ENCODE measurements at regions not wholly inside any gene's neighbourhood (a gene's known extent, or its start where the extent isn't known, plus 50 kb on each side); places are given as distances from the start of the nearest gene placed in this dataset.

DNA sequence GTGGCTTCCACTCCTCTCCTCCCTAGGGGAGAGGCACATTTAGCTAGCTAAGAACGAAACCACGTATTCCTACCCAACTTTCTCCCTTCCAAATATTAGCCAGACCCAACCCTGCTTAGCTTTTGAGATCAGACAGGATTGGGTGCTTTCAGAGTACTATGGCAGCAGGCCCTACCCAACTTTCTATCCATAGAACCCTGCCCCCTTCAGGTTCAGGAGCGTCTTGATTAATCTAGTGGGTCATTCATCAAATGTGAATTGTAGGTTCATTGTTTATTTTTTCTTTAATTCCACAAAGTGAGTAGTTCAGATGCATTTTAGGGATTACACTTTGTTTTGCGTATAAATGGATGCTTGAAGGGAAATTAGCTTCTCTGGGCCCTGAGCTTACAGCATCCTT is 188.3 kb downstream of the MIB1 start:
- TF ChIP-seq EZH2phosphoT487 (IDR thresholded peaks at IDR 0.05), result no peak
- TF ChIP-seq, protein P1, sequence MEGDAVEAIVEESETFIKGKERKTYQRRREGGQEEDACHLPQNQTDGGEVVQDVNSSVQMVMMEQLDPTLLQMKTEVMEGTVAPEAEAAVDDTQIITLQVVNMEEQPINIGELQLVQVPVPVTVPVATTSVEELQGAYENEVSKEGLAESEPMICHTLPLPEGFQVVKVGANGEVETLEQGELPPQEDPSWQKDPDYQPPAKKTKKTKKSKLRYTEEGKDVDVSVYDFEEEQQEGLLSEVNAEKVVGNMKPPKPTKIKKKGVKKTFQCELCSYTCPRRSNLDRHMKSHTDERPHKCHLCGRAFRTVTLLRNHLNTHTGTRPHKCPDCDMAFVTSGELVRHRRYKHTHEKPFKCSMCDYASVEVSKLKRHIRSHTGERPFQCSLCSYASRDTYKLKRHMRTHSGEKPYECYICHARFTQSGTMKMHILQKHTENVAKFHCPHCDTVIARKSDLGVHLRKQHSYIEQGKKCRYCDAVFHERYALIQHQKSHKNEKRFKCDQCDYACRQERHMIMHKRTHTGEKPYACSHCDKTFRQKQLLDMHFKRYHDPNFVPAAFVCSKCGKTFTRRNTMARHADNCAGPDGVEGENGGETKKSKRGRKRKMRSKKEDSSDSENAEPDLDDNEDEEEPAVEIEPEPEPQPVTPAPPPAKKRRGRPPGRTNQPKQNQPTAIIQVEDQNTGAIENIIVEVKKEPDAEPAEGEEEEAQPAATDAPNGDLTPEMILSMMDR (IDR thresholded peaks at IDR 0.05), result peak; percentile 26
- no peak for TF ChIP-seq EZH2 (IDR thresholded peaks at IDR 0.05)

Measured in neural progenitor cell (in vitro differentiated cells).